Neural progenitor cell (in vitro differentiated cells): ENCODE measurements at regions not wholly inside any gene's neighbourhood (a gene's known extent, or its start where the extent isn't known, plus 50 kb on each side); places are given as distances from the start of the nearest gene placed in this dataset.

Experiments used
- EZH2 ChIP-seq: fragments of 200-600 bp; sonication (generic); IDR thresholded peaks from 2 replicates; pipeline ENCODE4 v1.6.1; 2017; ENCODE audit warnings: antibody characterized with exemption, mild to moderate bottlenecking, moderate library complexity
- EZH2phosphoT487 ChIP-seq: fragments of 200-600 bp; sonication (generic); IDR thresholded peaks from 2 replicates; pipeline ENCODE4 v1.6.1; 2017; ENCODE audit warnings: antibody characterized with exemption
- TF ChIP-seq, protein P1 (sequence below): fragments of 200-600 bp; sonication (generic); IDR thresholded peaks from 2 replicates; pipeline ENCODE4 v1.5.1; 2017; ENCODE audit warnings: antibody characterized with exemption, mild to moderate bottlenecking

DNA sequence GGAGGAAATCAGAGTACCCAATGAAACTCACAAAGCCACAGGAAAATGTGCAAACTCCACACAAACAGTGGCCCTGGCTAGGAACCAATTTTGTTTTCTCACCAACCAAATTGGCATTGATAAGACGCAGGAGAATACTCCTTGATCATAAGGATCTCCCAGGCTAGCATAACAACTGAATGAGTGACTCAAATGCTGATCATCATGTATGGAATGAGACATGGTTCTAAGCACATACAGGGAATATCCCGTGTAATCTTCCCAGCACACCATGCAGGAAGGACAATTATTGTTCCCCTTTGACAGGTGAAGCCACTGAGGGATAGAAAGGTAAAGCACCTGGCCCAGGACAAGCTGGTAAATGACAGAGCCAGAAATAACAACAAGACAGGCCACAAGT lies 180.0 kb upstream of the DUSP10 start:
- TF ChIP-seq, protein P1, sequence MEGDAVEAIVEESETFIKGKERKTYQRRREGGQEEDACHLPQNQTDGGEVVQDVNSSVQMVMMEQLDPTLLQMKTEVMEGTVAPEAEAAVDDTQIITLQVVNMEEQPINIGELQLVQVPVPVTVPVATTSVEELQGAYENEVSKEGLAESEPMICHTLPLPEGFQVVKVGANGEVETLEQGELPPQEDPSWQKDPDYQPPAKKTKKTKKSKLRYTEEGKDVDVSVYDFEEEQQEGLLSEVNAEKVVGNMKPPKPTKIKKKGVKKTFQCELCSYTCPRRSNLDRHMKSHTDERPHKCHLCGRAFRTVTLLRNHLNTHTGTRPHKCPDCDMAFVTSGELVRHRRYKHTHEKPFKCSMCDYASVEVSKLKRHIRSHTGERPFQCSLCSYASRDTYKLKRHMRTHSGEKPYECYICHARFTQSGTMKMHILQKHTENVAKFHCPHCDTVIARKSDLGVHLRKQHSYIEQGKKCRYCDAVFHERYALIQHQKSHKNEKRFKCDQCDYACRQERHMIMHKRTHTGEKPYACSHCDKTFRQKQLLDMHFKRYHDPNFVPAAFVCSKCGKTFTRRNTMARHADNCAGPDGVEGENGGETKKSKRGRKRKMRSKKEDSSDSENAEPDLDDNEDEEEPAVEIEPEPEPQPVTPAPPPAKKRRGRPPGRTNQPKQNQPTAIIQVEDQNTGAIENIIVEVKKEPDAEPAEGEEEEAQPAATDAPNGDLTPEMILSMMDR: no peak
- TF ChIP-seq EZH2phosphoT487 (no peak), EZH2 (no peak)
